ENCODE measurements at regions not wholly inside any gene's neighbourhood (a gene's known extent, or its start where the extent isn't known, plus 50 kb on each side); places are given as distances from the start of the nearest gene placed in this dataset.

- no peak for DNase-seq (ENCODE audit: low spot score)
- TF ChIP-seq CTCF (IDR thresholded peaks at IDR 0.05; ENCODE audit: extremely low read depth, missing control alignments), result no peak
These were observed 73.9 kb upstream of the RANBP6 start for GRCh38 chr9:6089300-6089699.

- no peak for TF ChIP-seq CTCF (IDR thresholded peaks at IDR 0.05; ENCODE audit: extremely low read depth, missing control alignments)
These were observed 70.7 kb upstream of the RANBP6 start for GRCh38 chr9:6086006-6086655.

GRCh38 chr9:6080154-6080716, 64.8 kb upstream of the RANBP6 start:
- no peak for TF ChIP-seq CTCF (IDR thresholded peaks at IDR 0.05; ENCODE audit: extremely low read depth, missing control alignments)
- peak; percentile 75 for DNase-seq (ENCODE audit: low spot score)

More at GRCh38 chr9:6086006-6086655, 70.7 kb upstream of the RANBP6 start:
- no peak for DNase-seq (ENCODE audit: low spot score)

DNA sequence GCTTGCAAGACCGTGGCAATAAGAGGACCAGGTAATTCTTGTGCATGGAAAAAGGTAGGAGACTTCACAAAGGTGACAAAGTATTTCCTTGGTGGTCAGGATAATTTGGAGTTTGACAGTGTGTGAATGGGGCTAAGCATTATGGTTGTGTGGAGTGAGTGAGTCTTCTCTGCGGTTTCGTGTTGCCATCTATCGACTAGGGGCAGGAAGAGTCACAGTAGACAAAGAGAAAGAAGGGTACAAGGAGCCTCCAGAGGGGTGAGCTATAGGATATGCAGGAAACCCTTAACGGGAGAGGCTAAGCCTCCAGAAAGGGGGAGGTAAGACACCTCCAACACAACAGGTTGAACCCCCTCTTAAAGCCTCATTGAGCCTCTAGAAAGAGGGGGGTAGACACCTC, 64.0 kb upstream of the RANBP6 start:
- no peak for DNase-seq (ENCODE audit: low spot score)

DNA sequence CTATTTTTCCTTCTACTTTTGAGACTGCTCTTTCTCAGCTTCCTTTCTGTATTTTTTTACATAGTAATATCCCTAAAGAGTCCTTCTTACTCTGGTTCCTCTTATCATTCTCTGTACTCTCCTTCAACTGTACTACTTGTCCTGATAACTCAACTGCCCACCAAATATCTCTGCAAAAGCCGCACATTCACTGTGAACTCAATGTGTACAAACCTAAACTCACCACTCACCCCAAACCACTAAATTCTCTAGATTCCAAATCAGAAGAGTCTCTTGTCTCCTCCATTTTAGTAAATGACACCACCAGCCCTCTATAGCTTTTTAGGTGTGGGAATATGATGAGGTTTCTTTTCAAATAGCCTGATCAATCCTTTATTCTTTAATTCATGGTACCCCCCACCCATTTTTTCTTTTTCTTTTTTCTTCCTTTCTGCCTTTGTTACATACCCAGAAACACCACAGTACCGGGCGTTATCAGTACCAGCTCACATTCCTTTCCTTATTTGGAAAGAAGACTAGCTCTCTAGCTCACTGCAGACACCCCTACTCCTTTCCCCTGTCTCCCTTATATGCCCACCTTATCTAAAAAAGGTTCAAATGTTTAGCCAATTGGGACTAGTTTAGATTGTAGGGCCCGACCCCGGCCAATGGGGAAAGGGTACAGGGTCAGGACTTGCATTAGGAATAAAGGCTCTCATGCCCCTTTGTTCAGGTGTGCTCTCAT, 63.1 kb upstream of the RANBP6 start:
- TF ChIP-seq CTCF (IDR thresholded peaks at IDR 0.05; ENCODE audit: extremely low read depth, missing control alignments), result no peak
- no peak for DNase-seq (ENCODE audit: low spot score)

More for the DNA sequence above, 64.0 kb upstream of the RANBP6 start:
- TF ChIP-seq CTCF (IDR thresholded peaks at IDR 0.05; ENCODE audit: extremely low read depth, missing control alignments), result no peak

- no peak for DNase-seq (ENCODE audit: low spot score)
- TF ChIP-seq CTCF (IDR thresholded peaks at IDR 0.05; ENCODE audit: extremely low read depth, missing control alignments), result no peak
These were observed 61.4 kb upstream of the RANBP6 start for GRCh38 chr9:6076851-6077250.

GRCh38 chr9:6073731-6074130, 58.3 kb upstream of the RANBP6 start:
- DNase-seq (ENCODE audit: low spot score), result no peak
- TF ChIP-seq CTCF (IDR thresholded peaks at IDR 0.05; ENCODE audit: extremely low read depth, missing control alignments), result no peak
